ENCODE measurements at regions not wholly inside any gene's neighbourhood (a gene's known extent, or its start where the extent isn't known, plus 50 kb on each side); places are given as distances from the start of the nearest gene placed in this dataset.

DNA sequence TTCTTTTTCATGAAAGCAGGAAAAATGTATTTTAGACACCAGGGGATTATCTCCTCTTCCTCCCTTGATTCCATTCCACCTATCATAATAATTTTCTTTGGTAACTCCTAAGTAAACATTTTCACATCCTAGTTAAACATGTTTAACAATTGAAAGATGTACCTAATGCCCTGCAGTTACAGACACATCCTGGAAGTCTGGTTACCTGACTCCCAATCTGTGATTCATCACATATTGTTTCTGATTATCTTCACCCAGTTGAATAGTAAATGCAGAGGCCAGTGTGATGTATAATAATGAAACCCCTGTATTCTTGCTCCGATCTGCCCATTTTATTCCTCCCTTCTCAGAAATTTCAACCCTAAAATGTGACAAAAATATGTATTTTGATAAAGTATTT, 1237.6 kb upstream of the LRRTM1 start:
- no peak overlapping the region for H3K4me3 ChIP-seq (ENCODE audit: low read depth, low read length)
- DNase-seq (ENCODE audit: low read depth) = peak; percentile 7

DNA sequence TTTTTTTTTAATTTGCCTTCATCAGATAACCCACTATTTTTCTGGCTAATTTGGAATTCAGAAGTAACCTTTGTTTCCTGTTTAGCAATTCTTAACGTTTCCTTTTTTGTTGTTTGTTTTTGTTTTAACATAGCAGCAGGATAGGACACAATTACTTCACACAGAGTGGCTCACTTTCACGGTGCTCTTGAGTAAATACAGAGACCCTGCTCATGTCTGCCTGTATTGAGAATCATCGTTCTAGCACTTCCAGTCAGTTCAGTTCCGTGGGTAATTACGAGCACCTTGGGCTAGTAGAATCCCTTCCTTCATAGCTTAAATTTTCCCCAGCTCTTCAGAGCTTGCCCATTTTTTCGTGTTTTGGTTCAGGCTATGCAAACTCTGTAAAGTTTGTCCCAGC, 1225.4 kb upstream of the LRRTM1 start:
- no peak for DNase-seq (ENCODE audit: low read depth)
- H3K4me3 ChIP-seq (ENCODE audit: low read depth, low read length) = no peak overlapping the region
- TF ChIP-seq, protein P1, sequence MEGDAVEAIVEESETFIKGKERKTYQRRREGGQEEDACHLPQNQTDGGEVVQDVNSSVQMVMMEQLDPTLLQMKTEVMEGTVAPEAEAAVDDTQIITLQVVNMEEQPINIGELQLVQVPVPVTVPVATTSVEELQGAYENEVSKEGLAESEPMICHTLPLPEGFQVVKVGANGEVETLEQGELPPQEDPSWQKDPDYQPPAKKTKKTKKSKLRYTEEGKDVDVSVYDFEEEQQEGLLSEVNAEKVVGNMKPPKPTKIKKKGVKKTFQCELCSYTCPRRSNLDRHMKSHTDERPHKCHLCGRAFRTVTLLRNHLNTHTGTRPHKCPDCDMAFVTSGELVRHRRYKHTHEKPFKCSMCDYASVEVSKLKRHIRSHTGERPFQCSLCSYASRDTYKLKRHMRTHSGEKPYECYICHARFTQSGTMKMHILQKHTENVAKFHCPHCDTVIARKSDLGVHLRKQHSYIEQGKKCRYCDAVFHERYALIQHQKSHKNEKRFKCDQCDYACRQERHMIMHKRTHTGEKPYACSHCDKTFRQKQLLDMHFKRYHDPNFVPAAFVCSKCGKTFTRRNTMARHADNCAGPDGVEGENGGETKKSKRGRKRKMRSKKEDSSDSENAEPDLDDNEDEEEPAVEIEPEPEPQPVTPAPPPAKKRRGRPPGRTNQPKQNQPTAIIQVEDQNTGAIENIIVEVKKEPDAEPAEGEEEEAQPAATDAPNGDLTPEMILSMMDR (IDR thresholded peaks at IDR 0.05; ENCODE audit: control insufficient read depth, extremely low read depth, insufficient read depth) = no peak

More for the DNA sequence above, 1237.6 kb upstream of the LRRTM1 start:
- TF ChIP-seq, protein P1 (IDR thresholded peaks at IDR 0.05; ENCODE audit: control insufficient read depth, extremely low read depth, insufficient read depth) = no peak

DNA sequence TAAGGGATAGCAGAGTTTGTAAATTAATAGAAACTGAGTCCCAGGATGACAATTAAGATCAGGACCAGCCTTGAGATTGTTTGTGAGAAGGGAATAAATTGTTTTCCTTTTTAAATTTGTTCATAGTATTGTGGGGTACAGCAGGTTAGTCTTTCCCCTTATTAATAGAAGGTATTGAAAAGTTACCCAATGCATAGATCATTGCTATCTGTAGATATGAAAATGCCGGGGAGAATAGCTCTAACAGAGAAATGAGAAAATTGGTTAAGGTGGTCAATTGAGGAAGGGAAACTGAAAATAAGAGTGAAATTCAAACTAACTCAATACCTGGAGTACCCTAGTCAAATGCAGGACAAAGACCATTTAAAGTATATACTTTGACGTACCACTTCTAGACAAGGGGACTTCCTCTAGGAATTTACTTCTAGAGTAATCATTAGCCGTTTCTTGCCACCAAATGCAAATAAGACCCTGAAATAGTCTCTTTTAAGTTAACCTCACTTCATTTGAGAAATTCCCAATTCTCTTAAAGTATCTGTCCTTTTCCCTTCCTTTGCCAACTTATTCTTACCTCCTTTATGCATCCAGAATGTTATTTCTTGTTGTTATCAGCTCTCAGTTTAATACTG, 1224.4 kb upstream of the LRRTM1 start:
- TF ChIP-seq, protein P1 (IDR thresholded peaks at IDR 0.05; ENCODE audit: control insufficient read depth, extremely low read depth, insufficient read depth) = no peak
- no peak overlapping the region for H3K4me3 ChIP-seq (ENCODE audit: low read depth, low read length)
- no peak for DNase-seq (ENCODE audit: low read depth)

DNA sequence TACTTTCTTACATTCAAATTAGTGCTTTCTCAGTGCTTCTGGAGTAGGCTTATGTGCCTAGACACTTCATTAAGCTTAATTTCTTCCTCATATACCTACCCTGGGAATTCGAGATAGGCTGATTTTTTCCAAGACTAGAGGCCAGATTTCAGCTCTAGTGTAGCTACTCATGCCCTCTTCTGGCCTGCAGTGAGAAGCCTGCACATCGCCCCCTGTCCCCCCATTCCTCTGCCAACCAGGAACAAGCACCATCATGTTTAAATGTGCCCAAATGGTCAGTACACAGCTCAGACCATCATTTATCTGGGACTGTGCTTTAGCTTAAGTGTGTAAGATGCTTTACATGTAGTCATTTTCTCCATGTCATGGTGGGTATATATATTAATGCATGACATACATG, 1218.8 kb upstream of the LRRTM1 start:
- DNase-seq (ENCODE audit: low read depth) = no peak
- TF ChIP-seq, protein P1 (IDR thresholded peaks at IDR 0.05; ENCODE audit: control insufficient read depth, extremely low read depth, insufficient read depth) = no peak
- no peak overlapping the region for H3K4me3 ChIP-seq (ENCODE audit: low read depth, low read length)

DNA sequence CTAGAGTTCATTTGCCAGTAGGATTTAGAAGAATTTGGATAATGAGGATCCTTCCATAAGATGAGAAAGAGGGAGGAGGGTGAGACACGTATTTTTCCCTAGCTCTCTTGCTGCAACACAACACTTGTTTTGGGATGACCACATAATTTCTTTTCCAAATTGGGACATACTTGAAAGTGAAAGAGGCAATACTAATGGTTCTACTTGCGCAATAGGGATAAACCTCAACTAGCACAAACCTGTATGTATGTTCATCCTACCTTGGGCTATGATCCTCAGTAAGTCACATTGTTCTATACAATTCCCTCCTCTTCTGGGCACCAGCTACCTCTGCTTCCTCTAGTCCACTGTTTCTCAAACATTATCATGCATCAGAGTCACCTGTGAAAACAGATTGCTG, 1208.8 kb upstream of the LRRTM1 start:
- H3K4me3 ChIP-seq (ENCODE audit: low read depth, low read length) = no peak overlapping the region
- TF ChIP-seq, protein P1 (IDR thresholded peaks at IDR 0.05; ENCODE audit: control insufficient read depth, extremely low read depth, insufficient read depth) = no peak
- DNase-seq (ENCODE audit: low read depth) = no peak

DNA sequence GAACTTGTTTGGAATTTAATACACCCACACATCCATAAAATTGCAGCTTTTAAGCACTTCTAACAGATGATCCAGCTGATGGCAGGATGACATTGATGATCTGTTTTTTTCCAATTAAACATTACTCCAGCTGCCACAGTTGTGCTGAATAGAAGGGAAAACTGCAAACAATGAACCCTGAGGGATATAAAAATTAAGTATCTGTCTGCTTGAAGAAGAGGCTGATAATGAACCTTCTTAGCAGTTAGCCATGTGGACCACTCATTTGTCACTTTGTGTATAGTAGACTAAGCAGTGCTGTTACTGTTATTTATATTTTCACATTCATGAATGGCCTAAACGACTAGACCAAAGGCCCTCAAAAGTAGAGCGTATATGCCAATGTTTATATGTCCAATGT, 1201.0 kb upstream of the LRRTM1 start:
- TF ChIP-seq, protein P1 (IDR thresholded peaks at IDR 0.05; ENCODE audit: control insufficient read depth, extremely low read depth, insufficient read depth) = no peak
- no peak overlapping the region for H3K4me3 ChIP-seq (ENCODE audit: low read depth, low read length)
- DNase-seq (ENCODE audit: low read depth) = no peak

DNA sequence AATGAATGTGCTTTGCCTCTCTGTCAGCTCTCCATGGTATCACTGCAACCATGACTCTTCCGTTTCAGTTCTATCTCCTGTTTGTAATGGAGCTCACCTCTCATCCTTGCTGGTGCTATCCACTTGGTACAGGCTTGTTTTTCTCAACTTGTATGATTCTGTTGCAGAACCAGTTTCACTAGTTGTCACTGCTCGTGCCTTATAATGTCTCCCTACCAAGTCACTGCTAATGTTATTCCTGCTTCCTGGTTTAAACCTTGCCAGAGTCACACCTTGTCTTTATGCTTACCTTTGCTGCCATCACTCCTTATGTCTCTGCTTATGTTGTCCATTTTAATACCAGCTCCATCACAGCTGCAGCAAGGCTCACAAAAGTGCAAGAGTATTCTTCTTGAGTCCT, 1191.0 kb upstream of the LRRTM1 start:
- H3K4me3 ChIP-seq (ENCODE audit: low read depth, low read length) = no peak overlapping the region
- DNase-seq (ENCODE audit: low read depth) = peak; percentile 18
- TF ChIP-seq, protein P1 (IDR thresholded peaks at IDR 0.05; ENCODE audit: control insufficient read depth, extremely low read depth, insufficient read depth) = no peak
